ENCODE measurements at regions not wholly inside any gene's neighbourhood (a gene's known extent, or its start where the extent isn't known, plus 50 kb on each side); places are given as distances from the start of the nearest gene placed in this dataset.

- TF ChIP-seq POLR2A (IDR thresholded peaks at IDR 0.05) (no peak), CTCF (IDR thresholded peaks at IDR 0.05) (no peak)
Measured at GRCh38 chr3:181578743-181579142, 133.0 kb upstream of the SOX2 start.

All from adrenal gland (tissue), 5 donors.